BE2C (cell line): ENCODE measurements at regions not wholly inside any gene's neighbourhood (a gene's known extent, or its start where the extent isn't known, plus 50 kb on each side); places are given as distances from the start of the nearest gene placed in this dataset.

Experiments used
- DNase-seq: peaks from one replicate; pipeline ENCODE4 v3.0.0-alpha.2; 2020
- H3K27me3 ChIP-seq: fragments of 250-450 bp; sonication (Bioruptor Pico); 2 replicates; pipeline ENCODE4 v1.5.1; 2020; ENCODE audit warnings: mild to moderate bottlenecking
- H3K36me3 ChIP-seq: fragments of 250-450 bp; sonication (Bioruptor Pico); 2 replicates; pipeline ENCODE4 v1.5.1; 2020; ENCODE audit warnings: mild to moderate bottlenecking
- H3K4me1 ChIP-seq: fragments of 250-450 bp; sonication (Bioruptor Pico); 2 replicates; pipeline ENCODE4 v1.5.1; 2020
- H3K4me3 ChIP-seq: 2 replicates; pipeline ENCODE4 v1.5.1; 2011; ENCODE audit warnings: low read depth, low read length
- H3K9me3 ChIP-seq: fragments of 250-450 bp; sonication (Bioruptor Pico); 2 replicates; pipeline ENCODE4 v1.5.1; 2020
- CTCF ChIP-seq: IDR thresholded peaks from 2 replicates; pipeline ENCODE4 v1.5.1; 2012; ENCODE audit warnings: mild to moderate bottlenecking, low read depth, low read length

GRCh38 chr16:66296591-66296990 lies 69.9 kb upstream of the CDH5 start:
- TF ChIP-seq CTCF = no peak

GRCh38 chr16:66295761-66296546 lies 70.5 kb upstream of the CDH5 start:
- TF ChIP-seq CTCF = no peak
- Histone ChIP-seq H3K9me3 (no peaks in the 10 kb centered on the region), H3K36me3 (no peaks in the 10 kb centered on the region), H3K27me3 (peaks cover 8% of the 10 kb centered on the region; the same call in 1 of the 2 replicates), H3K4me1 (no peaks in the 10 kb centered on the region), H3K4me3 (no peak overlapping the region)
- no peak for DNase-seq

More at GRCh38 chr16:66296591-66296990, 69.9 kb upstream of the CDH5 start:
- peaks cover 8% of the 10 kb centered on the region; the same call in 1 of the 2 replicates for H3K27me3 ChIP-seq
- no peaks in the 10 kb centered on the region for H3K4me1 ChIP-seq
- H3K9me3 ChIP-seq = no peaks in the 10 kb centered on the region
- DNase-seq = no peak
- H3K4me3 ChIP-seq = no peak overlapping the region
- no peaks in the 10 kb centered on the region for H3K36me3 ChIP-seq

GRCh38 chr16:66295213-66295612 lies 71.3 kb upstream of the CDH5 start:
- no peak overlapping the region for H3K4me3 ChIP-seq
- no peak for DNase-seq
- no peaks in the 10 kb centered on the region for H3K4me1 ChIP-seq
- no peaks in the 10 kb centered on the region for H3K9me3 ChIP-seq
- no peaks in the 10 kb centered on the region for H3K36me3 ChIP-seq
- TF ChIP-seq CTCF = no peak
- H3K27me3 ChIP-seq = peaks cover 8% of the 10 kb centered on the region; the same call in 1 of the 2 replicates

GRCh38 chr16:66294507-66294906 lies 72.0 kb upstream of the CDH5 start:
- no peaks in the 10 kb centered on the region for H3K9me3 ChIP-seq
- no peaks in the 10 kb centered on the region for H3K36me3 ChIP-seq
- H3K4me1 ChIP-seq = no peaks in the 10 kb centered on the region
- DNase-seq = no peak
- no peak overlapping the region for H3K4me3 ChIP-seq
- peaks cover 8% of the 10 kb centered on the region; the same call in 1 of the 2 replicates for H3K27me3 ChIP-seq
- no peak for TF ChIP-seq CTCF

GRCh38 chr16:66293932-66294331 lies 72.6 kb upstream of the CDH5 start:
- Histone ChIP-seq H3K36me3 (no peaks in the 10 kb centered on the region), H3K27me3 (peaks cover 8% of the 10 kb centered on the region; the same call in 1 of the 2 replicates), H3K9me3 (no peaks in the 10 kb centered on the region), H3K4me3 (no peak overlapping the region), H3K4me1 (no peaks in the 10 kb centered on the region)
- no peak for TF ChIP-seq CTCF
- DNase-seq = no peak

GRCh38 chr16:66293207-66293735 lies 73.2 kb upstream of the CDH5 start:
- H3K4me3 ChIP-seq = no peak overlapping the region
- no peak for DNase-seq
- no peaks in the 10 kb centered on the region for H3K36me3 ChIP-seq
- no peaks in the 10 kb centered on the region for H3K4me1 ChIP-seq
- no peak for TF ChIP-seq CTCF
- no peaks in the 10 kb centered on the region for H3K9me3 ChIP-seq
- H3K27me3 ChIP-seq = peaks cover 8% of the 10 kb centered on the region; the same call in 1 of the 2 replicates
